ENCODE measurements at regions not wholly inside any gene's neighbourhood (a gene's known extent, or its start where the extent isn't known, plus 50 kb on each side); places are given as distances from the start of the nearest gene placed in this dataset.

GRCh38 chrX:68999931-69000330 is 165.3 kb downstream of the PJA1 start:
- 62 to 94% (median 86%) methylated on average over 2 of the region's 2 CpGs for WGBS, 5 donors
- Histone ChIP-seq H3K4me3 (no peak overlapping the region), H3K27ac (no peak overlapping the region), H3K27me3 (no peaks in the 10 kb centered on the region), H3K4me1 (peaks cover 0 to 32% (median 18%) of the 10 kb centered on the region in 4 donors), H3K9me3 (no peaks in the 10 kb centered on the region), H3K36me3 (no peaks in the 10 kb centered on the region)
- TF ChIP-seq EP300 (IDR thresholded peaks at IDR 0.05) (no peak), POLR2AphosphoS5 (IDR thresholded peaks at IDR 0.05) (no peak), POLR2A (IDR thresholded peaks at IDR 0.05) (no peak)
- TF ChIP-seq, protein P1, sequence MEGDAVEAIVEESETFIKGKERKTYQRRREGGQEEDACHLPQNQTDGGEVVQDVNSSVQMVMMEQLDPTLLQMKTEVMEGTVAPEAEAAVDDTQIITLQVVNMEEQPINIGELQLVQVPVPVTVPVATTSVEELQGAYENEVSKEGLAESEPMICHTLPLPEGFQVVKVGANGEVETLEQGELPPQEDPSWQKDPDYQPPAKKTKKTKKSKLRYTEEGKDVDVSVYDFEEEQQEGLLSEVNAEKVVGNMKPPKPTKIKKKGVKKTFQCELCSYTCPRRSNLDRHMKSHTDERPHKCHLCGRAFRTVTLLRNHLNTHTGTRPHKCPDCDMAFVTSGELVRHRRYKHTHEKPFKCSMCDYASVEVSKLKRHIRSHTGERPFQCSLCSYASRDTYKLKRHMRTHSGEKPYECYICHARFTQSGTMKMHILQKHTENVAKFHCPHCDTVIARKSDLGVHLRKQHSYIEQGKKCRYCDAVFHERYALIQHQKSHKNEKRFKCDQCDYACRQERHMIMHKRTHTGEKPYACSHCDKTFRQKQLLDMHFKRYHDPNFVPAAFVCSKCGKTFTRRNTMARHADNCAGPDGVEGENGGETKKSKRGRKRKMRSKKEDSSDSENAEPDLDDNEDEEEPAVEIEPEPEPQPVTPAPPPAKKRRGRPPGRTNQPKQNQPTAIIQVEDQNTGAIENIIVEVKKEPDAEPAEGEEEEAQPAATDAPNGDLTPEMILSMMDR (IDR thresholded peaks at IDR 0.05) = no peak
- intact Hi-C loops (cut with DNase I; ENCODE audit: low total_unique reads) = no loop called here
- peak in 1 of 2 donors; percentile 0 for DNase-seq

GRCh38 chrX:68999356-68999755 is 165.9 kb downstream of the PJA1 start:
- Histone ChIP-seq H3K36me3 (no peaks in the 10 kb centered on the region), H3K27ac (no peak overlapping the region), H3K4me3 (no peak overlapping the region), H3K9me3 (no peaks in the 10 kb centered on the region), H3K4me1 (peaks cover 0 to 32% (median 18%) of the 10 kb centered on the region in 4 donors), H3K27me3 (no peaks in the 10 kb centered on the region)
- TF ChIP-seq EP300 (IDR thresholded peaks at IDR 0.05) (no peak), POLR2AphosphoS5 (IDR thresholded peaks at IDR 0.05) (no peak)
- peak in 1 of 2 donors; percentile 22 for DNase-seq
- 44 to 73% (median 54%) methylated on average over 4 of the region's 4 CpGs for WGBS, 5 donors
- intact Hi-C loops (cut with DNase I; ENCODE audit: low total_unique reads) = no loop called here

DNA sequence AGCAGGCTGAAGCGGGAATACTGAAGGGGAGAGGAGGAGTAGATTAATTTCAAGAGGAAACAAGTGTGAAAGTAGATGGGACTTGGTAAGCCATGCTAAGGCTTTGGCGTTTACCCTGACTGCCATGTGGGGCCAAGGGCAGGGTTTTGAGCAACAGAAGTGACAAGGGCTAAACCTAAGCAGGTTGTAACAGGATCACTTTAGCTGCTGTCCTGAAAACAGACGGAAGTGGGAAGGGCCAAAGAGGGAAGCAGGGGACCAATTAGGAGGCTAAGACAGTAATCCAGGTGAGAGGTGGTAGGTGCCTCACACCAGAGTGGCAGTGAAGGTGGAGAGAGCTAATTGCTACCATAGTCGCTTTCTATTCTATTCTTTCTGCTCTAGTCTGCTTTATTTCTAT is 166.5 kb downstream of the PJA1 start:
- Histone ChIP-seq H3K9me3 (no peaks in the 10 kb centered on the region), H3K4me3 (no peak overlapping the region)
- DNase-seq = peak in 1 of 2 donors; percentile 23

GRCh38 chrX:68997911-68998310 is 167.3 kb downstream of the PJA1 start:
- H3K4me1 ChIP-seq = peaks cover 0 to 32% (median 18%) of the 10 kb centered on the region in 4 donors
- H3K27me3 ChIP-seq = no peaks in the 10 kb centered on the region
- H3K36me3 ChIP-seq = no peaks in the 10 kb centered on the region
- TF ChIP-seq EP300 (IDR thresholded peaks at IDR 0.05) = no peak
- TF ChIP-seq, protein P1 (IDR thresholded peaks at IDR 0.05) = no peak
- no peak for TF ChIP-seq POLR2AphosphoS5 (IDR thresholded peaks at IDR 0.05)
- TF ChIP-seq POLR2A (IDR thresholded peaks at IDR 0.05) = no peak
- intact Hi-C loops (cut with DNase I; ENCODE audit: low total_unique reads) = no loop called here
- peak overlapping the region in 1 of 5 donors; percentile 61 for H3K27ac ChIP-seq
- no peaks in the 10 kb centered on the region for H3K9me3 ChIP-seq
- WGBS, 5 donors = 6 to 30% (median 18%) methylated on average over 2 of the region's 2 CpGs
- DNase-seq = peak in 1 of 2 donors; percentile 80
- no peak overlapping the region for H3K4me3 ChIP-seq

More for the DNA sequence above, 166.5 kb downstream of the PJA1 start:
- Histone ChIP-seq H3K36me3 (no peaks in the 10 kb centered on the region), H3K27ac (no peak overlapping the region), H3K4me1 (peaks cover 0 to 32% (median 18%) of the 10 kb centered on the region in 4 donors), H3K27me3 (no peaks in the 10 kb centered on the region)
- intact Hi-C loops (cut with DNase I; ENCODE audit: low total_unique reads) = no loop called here
- TF ChIP-seq, protein P1 (IDR thresholded peaks at IDR 0.05) = no peak
- no peak for TF ChIP-seq EP300 (IDR thresholded peaks at IDR 0.05)
- no peak for TF ChIP-seq POLR2AphosphoS5 (IDR thresholded peaks at IDR 0.05)
- TF ChIP-seq POLR2A (IDR thresholded peaks at IDR 0.05) = no peak
- WGBS, 5 donors = 66 to 91% (median 80%) methylated on average over 4 of the region's 4 CpGs

GRCh38 chrX:68997511-68997910 is 167.7 kb downstream of the PJA1 start:
- no peaks in the 10 kb centered on the region for H3K27me3 ChIP-seq
- H3K36me3 ChIP-seq = no peaks in the 10 kb centered on the region
- intact Hi-C loops (cut with DNase I; ENCODE audit: low total_unique reads) = no loop called here
- no peaks in the 10 kb centered on the region for H3K9me3 ChIP-seq
- H3K4me1 ChIP-seq = peaks cover 0 to 32% (median 18%) of the 10 kb centered on the region in 4 donors
- peak overlapping the region in 2 of 5 donors; percentile 61 to 64 for H3K27ac ChIP-seq
- no peak overlapping the region for H3K4me3 ChIP-seq
- DNase-seq = no peak
- WGBS, 5 donors = 52 to 73% (median 68%) methylated on average over 4 of the region's 4 CpGs
- TF ChIP-seq, protein P1 (IDR thresholded peaks at IDR 0.05) = no peak
- TF ChIP-seq POLR2AphosphoS5 (IDR thresholded peaks at IDR 0.05) (no peak), POLR2A (IDR thresholded peaks at IDR 0.05) (no peak)

Measured in stomach (tissue), 8 donors.